GM21825 (cell line): ENCODE measurements at regions not wholly inside any gene's neighbourhood (a gene's known extent, or its start where the extent isn't known, plus 50 kb on each side); places are given as distances from the start of the nearest gene placed in this dataset.

Experiments used
- ATAC-seq: cut with Tn5 transposase; IDR thresholded peaks from one replicate; pipeline ENCODE4 v1.9.1; 2021; ENCODE audit warnings: mild to moderate bottlenecking, moderate library complexity; ENCODE audit not compliant: unreplicated experiment

DNA sequence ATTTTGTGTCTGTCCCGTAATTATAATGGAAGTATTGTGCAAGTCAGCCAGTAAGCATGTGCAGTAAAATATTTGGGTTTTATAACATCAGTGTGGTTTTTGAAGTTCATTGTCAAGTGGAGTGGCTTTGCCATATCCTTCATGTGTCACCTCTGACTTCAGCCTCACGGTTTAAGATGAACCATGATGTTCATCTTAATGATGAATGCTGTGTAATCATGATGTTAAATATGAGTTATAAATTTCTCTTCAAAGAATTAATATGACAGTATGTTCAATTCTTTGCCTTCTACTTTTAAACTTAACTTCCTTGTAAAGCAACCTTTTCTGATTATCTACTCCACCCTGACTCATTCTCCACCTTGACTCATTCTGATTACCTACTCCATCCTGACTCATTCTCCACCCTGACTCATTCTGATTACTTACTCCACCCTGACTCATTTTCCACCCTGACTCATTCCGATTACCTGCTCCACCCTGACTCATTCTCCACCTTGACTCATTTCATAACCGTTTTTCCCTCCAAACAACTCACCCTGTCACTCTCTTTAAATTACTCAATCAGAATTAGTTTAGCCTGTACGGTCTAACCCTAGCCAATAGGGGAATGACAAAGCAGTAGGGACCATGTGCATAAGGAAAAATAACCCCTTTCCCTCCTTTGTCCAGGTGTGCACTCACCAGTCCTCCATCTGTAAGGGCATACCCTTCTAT lies 50.3 kb upstream of the ANKRD10 start:
- ATAC-seq = peak; percentile 90
